ENCODE measurements at regions not wholly inside any gene's neighbourhood (a gene's known extent, or its start where the extent isn't known, plus 50 kb on each side); places are given as distances from the start of the nearest gene placed in this dataset.

DNA sequence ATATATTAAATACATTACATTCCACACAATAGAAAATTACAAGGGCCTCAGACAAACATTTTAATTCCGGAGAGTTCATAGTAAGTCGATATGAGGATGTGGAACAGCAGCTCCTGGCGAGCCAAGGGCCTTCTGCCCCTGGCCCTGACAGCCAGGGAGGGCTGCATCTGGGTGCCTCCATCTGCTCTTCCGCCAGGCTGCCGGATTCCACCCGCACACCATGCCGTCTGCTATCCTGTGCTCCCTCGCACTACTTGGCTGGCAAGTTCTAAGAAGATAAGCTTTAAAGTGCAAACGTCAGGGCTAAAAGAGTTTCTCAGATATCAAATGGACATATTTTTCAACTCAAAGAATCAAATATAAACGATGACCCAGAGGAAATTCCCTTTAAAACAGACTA lies 656.3 kb upstream of the NOX3 start:
- DNase-seq (ENCODE audit: low read depth): no peak
- H3K4me3 ChIP-seq (ENCODE audit: low read depth, low read length): no peak overlapping the region
- TF ChIP-seq, protein P1, sequence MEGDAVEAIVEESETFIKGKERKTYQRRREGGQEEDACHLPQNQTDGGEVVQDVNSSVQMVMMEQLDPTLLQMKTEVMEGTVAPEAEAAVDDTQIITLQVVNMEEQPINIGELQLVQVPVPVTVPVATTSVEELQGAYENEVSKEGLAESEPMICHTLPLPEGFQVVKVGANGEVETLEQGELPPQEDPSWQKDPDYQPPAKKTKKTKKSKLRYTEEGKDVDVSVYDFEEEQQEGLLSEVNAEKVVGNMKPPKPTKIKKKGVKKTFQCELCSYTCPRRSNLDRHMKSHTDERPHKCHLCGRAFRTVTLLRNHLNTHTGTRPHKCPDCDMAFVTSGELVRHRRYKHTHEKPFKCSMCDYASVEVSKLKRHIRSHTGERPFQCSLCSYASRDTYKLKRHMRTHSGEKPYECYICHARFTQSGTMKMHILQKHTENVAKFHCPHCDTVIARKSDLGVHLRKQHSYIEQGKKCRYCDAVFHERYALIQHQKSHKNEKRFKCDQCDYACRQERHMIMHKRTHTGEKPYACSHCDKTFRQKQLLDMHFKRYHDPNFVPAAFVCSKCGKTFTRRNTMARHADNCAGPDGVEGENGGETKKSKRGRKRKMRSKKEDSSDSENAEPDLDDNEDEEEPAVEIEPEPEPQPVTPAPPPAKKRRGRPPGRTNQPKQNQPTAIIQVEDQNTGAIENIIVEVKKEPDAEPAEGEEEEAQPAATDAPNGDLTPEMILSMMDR (IDR thresholded peaks at IDR 0.05; ENCODE audit: control insufficient read depth, extremely low read depth, insufficient read depth): no peak

DNA sequence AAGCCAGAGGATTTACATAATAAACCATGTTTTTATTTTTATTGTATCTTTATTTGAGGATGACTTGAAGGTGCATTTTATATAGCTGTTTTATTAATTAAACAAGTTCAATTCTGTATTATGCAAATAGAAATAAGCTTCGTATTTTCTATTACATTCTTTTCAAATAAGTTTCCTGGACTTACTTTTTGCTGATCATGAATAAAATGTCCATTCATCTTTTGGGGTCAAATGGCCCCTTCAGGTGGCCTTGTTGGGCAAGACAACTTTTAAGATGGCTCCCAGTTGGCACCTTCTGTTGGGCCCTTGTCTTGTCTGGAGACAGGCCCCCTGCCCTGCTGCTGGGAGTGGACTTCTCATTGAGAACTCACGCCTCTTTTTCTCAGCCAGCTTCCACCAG lies 654.6 kb upstream of the NOX3 start:
- DNase-seq (ENCODE audit: low read depth): no peak
- TF ChIP-seq, protein P1 (IDR thresholded peaks at IDR 0.05; ENCODE audit: control insufficient read depth, extremely low read depth, insufficient read depth): no peak
- no peak overlapping the region for H3K4me3 ChIP-seq (ENCODE audit: low read depth, low read length)

DNA sequence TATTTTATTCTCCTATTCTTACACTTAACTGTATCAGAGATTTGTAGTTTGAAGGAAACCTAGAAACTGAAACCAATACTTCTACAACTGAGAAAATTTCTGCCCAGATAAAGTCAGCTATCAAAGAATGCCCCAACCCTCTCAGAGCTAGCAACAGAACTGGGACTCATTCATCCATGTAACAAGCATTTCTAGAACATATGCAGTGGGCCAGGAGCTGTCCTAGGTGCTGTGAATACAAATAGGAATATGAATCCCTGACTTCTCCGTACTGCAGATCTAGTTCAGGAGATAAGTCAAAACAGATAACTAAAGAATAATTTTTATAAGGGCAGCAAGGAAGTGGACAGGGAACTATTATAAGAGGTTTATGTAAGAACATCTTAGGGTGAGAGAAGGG lies 654.1 kb upstream of the NOX3 start:
- H3K4me3 ChIP-seq (ENCODE audit: low read depth, low read length): no peak overlapping the region
- TF ChIP-seq, protein P1 (IDR thresholded peaks at IDR 0.05; ENCODE audit: control insufficient read depth, extremely low read depth, insufficient read depth): no peak
- no peak for DNase-seq (ENCODE audit: low read depth)

DNA sequence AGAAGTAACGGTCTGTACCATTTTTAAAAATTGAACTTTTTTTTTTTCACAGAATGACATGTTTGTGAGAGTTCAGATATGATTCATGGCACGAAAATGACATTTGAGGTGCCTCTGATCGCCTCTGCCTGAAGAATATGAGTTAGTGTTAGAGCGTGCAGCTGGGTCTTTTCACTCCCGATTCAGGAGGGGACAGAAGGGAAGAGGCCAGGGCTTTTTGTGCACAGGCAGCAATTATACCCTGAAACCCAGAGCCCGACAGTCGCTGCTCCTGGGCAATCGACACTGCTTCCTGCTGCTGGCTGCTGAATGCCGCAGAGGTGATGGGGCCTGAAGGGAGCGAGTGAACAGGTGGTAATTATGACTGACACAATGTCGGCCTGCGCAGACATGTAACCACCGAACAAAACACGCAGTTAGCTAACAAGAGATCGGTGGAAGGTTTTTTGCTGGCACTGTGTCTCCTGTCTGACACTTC lies 652.0 kb upstream of the NOX3 start:
- no peak for DNase-seq (ENCODE audit: low read depth)
- TF ChIP-seq, protein P1 (IDR thresholded peaks at IDR 0.05; ENCODE audit: control insufficient read depth, extremely low read depth, insufficient read depth): no peak
- no peak overlapping the region for H3K4me3 ChIP-seq (ENCODE audit: low read depth, low read length)

DNA sequence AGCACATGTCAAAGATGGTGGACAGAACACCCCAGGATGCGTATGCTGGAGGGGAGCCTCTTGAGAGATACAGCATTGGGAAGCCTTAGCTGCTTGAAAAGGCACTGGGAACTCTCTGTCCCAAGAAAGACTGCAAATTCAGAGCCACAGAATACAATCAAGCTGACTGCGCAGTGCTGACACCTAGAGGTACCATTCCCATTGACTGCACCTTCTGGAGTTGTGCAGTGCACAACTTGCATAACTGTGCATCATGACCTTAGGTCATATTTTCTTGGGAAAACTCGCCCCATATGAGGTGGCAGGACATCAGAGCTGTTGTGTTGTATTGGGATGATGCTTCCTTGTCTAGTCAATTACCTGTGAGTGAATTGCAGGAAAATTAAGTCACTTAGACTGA lies 646.5 kb upstream of the NOX3 start:
- no peak overlapping the region for H3K4me3 ChIP-seq (ENCODE audit: low read depth, low read length)
- TF ChIP-seq, protein P1 (IDR thresholded peaks at IDR 0.05; ENCODE audit: control insufficient read depth, extremely low read depth, insufficient read depth): peak; percentile 44
- no peak for DNase-seq (ENCODE audit: low read depth)

DNA sequence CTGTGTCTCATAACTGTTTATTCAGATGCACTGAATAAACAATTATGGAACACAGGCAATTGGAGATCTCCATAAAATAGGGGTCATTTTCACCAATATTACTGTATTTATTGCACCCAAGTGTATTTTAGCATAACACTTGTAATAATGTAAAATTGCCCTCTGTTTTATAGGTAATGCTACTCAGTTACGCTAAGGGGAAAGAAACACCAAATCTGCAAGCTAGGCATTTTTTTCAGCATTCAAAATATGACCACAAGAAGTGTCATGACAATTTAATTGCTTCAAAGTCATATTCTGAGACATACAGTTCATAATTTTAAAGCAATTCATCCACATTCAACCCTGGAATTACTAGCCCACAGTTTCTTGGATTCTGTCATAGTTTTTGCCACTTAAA lies 643.2 kb upstream of the NOX3 start:
- DNase-seq (ENCODE audit: low read depth): no peak
- TF ChIP-seq, protein P1 (IDR thresholded peaks at IDR 0.05; ENCODE audit: control insufficient read depth, extremely low read depth, insufficient read depth): no peak
- H3K4me3 ChIP-seq (ENCODE audit: low read depth, low read length): no peak overlapping the region

DNA sequence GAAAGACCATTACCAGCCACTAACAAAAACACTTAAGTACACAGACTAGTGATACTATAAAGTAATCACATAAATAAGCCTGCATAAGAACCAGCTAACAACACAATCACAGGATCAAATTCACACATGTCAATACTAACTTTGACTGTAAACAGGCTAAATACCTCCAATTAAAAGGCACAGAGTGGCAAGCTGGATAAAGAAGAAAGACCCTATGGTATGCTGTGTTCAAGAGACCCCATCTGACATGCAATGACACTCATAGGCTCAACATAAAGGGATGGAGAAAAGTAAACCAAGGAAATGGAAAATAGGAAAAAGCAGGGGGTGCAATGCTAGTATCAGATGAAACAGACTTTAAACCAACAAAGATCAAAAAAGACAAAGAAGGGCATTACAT lies 631.8 kb upstream of the NOX3 start:
- TF ChIP-seq, protein P1 (IDR thresholded peaks at IDR 0.05; ENCODE audit: control insufficient read depth, extremely low read depth, insufficient read depth): no peak
- H3K4me3 ChIP-seq (ENCODE audit: low read depth, low read length): no peak overlapping the region
- no peak for DNase-seq (ENCODE audit: low read depth)

All from LNCaP clone FGC (cell line).